22Rv1 (cell line): ENCODE measurements at regions not wholly inside any gene's neighbourhood (a gene's known extent, or its start where the extent isn't known, plus 50 kb on each side); places are given as distances from the start of the nearest gene placed in this dataset.

Experiments
- ZFX ChIP-seq: fragments of 450-650 bp; IDR thresholded peaks from 2 replicates; pipeline ENCODE4 v1.6.1; 2017; ENCODE audit warnings: antibody characterized with exemption, borderline replicate concordance
- TF ChIP-seq, protein P1 (sequence below): fragments of 450-650 bp; IDR thresholded peaks from 2 replicates; pipeline ENCODE4 v1.5.1; 2017; ENCODE audit warnings: mild to moderate bottlenecking

DNA sequence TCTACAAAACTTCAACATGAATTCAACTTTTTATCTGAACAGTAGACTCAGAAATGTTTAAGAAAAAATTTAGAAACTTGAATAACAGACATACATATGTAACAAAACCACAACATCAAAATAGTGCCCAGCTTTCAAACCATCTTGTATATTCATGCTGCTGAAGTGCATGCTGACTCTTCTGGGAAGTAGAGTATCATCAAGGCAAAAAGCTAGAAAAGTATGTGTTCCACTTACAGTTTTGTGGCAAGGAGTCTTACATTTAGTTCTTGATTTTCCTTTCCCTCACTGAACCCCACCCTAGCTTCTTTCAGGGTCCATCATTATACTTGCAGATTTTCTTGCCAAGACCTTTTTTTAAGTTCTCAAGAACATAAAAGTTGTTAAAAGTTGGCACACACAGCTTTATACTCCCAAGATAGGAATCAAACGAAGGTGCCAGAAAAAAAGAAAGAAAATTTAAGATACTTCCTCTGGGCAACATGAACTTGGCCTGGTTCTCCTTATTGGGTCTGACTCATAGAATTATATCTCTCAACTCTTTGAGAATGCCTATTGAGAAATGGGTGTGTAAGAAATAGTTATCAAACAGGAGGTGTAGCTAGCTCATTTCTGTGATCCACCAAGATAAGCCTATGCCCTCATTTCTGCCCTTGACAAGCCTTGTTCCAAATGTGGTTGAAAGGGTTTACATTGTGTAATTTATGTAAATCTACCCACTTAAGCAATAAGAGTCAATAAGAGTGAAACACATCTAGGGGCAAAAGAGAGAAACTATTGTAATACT lies 667.6 kb upstream of the ACVR2A start:
- TF ChIP-seq, protein P1, sequence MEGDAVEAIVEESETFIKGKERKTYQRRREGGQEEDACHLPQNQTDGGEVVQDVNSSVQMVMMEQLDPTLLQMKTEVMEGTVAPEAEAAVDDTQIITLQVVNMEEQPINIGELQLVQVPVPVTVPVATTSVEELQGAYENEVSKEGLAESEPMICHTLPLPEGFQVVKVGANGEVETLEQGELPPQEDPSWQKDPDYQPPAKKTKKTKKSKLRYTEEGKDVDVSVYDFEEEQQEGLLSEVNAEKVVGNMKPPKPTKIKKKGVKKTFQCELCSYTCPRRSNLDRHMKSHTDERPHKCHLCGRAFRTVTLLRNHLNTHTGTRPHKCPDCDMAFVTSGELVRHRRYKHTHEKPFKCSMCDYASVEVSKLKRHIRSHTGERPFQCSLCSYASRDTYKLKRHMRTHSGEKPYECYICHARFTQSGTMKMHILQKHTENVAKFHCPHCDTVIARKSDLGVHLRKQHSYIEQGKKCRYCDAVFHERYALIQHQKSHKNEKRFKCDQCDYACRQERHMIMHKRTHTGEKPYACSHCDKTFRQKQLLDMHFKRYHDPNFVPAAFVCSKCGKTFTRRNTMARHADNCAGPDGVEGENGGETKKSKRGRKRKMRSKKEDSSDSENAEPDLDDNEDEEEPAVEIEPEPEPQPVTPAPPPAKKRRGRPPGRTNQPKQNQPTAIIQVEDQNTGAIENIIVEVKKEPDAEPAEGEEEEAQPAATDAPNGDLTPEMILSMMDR = no peak
- TF ChIP-seq ZFX = no peak
